ENCODE measurements at regions not wholly inside any gene's neighbourhood (a gene's known extent, or its start where the extent isn't known, plus 50 kb on each side); places are given as distances from the start of the nearest gene placed in this dataset.

DNA sequence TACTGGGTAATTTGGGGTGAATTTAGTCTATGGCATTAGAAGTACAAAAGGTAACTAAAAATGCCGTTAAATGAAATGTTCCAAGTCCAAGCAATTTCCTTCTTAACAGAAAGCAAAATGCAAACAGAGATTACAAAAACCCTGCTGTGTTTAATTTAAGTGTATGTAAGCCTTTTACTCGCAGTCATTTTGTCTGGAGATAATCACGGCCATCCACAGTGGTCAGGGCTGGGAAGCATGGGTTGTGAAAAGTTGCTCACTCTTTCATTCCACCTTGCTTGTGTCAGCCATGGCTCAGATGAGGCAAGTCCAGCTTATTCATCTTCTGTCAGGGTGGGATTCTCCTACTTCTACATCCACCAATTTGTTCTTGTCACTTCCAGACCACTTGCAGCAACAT lies 983.6 kb upstream of the ZEB2 start:
- Histone ChIP-seq H3K4me3 (ENCODE audit: low read depth, low read length) (no peak overlapping the region), H3K36me3 (ENCODE audit: control insufficient read depth, insufficient read depth, low read length) (no peaks in the 10 kb centered on the region), H3K27me3 (ENCODE audit: control insufficient read depth, insufficient read depth, low read length) (no peaks in the 10 kb centered on the region)
- TF ChIP-seq, protein P1, sequence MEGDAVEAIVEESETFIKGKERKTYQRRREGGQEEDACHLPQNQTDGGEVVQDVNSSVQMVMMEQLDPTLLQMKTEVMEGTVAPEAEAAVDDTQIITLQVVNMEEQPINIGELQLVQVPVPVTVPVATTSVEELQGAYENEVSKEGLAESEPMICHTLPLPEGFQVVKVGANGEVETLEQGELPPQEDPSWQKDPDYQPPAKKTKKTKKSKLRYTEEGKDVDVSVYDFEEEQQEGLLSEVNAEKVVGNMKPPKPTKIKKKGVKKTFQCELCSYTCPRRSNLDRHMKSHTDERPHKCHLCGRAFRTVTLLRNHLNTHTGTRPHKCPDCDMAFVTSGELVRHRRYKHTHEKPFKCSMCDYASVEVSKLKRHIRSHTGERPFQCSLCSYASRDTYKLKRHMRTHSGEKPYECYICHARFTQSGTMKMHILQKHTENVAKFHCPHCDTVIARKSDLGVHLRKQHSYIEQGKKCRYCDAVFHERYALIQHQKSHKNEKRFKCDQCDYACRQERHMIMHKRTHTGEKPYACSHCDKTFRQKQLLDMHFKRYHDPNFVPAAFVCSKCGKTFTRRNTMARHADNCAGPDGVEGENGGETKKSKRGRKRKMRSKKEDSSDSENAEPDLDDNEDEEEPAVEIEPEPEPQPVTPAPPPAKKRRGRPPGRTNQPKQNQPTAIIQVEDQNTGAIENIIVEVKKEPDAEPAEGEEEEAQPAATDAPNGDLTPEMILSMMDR (IDR thresholded peaks at IDR 0.05; ENCODE audit: insufficient read depth, low read length, severe bottlenecking), result no peak
- no peak for DNase-seq (ENCODE audit: low read depth)
- no peak for FAIRE-seq

DNA sequence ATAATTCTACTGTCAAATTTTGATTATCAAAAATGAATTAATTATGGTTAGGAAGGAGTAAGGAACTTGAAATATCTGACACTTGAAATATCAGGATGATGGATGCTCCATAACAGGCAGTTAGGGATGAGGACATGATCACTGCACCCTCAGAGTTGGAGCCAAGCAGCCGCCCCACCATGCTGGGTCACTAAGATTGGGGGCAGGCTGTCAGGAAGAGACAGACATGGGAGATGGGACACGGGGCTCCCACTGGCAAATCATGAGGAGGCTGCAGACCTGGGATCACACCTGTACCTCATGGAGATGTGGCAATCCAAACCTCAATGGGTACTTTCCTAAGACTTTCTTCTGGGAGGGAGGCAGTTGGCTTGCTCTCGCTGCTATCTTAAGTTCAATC lies 982.0 kb upstream of the ZEB2 start:
- H3K36me3 ChIP-seq (ENCODE audit: control insufficient read depth, insufficient read depth, low read length), result no peaks in the 10 kb centered on the region
- DNase-seq (ENCODE audit: low read depth), result no peak

DNA sequence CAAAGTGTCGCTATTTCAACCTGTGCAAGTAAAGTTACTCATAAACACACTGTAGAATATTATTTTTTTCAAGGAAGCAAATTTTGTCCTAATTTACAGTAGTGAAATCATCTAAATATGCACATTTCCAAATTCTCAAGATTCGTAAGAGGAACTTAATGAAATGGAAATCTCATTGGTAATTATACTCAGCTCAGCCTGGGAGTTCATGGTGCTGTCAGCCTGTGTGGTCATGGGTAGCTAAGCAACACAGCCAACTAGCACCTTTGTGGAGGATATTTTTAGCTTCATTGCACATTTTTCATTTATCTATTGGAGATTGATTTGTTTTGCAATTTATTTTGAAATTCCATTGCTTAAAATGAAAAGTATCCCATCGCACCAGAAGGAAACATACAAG lies 975.7 kb upstream of the ZEB2 start:
- no peaks in the 10 kb centered on the region for H3K27me3 ChIP-seq (ENCODE audit: control insufficient read depth, insufficient read depth, low read length)
- DNase-seq (ENCODE audit: low read depth) (no peak), FAIRE-seq (no peak)
- TF ChIP-seq, protein P1 (IDR thresholded peaks at IDR 0.05; ENCODE audit: insufficient read depth, low read length, severe bottlenecking), result no peak
- H3K36me3 ChIP-seq (ENCODE audit: control insufficient read depth, insufficient read depth, low read length), result no peaks in the 10 kb centered on the region
- H3K4me3 ChIP-seq (ENCODE audit: low read depth, low read length), result no peak overlapping the region

More for the DNA sequence above, 982.0 kb upstream of the ZEB2 start:
- FAIRE-seq, result no peak
- Histone ChIP-seq H3K4me3 (ENCODE audit: low read depth, low read length) (no peak overlapping the region), H3K27me3 (ENCODE audit: control insufficient read depth, insufficient read depth, low read length) (no peaks in the 10 kb centered on the region)
- TF ChIP-seq, protein P1 (IDR thresholded peaks at IDR 0.05; ENCODE audit: insufficient read depth, low read length, severe bottlenecking), result no peak

DNA sequence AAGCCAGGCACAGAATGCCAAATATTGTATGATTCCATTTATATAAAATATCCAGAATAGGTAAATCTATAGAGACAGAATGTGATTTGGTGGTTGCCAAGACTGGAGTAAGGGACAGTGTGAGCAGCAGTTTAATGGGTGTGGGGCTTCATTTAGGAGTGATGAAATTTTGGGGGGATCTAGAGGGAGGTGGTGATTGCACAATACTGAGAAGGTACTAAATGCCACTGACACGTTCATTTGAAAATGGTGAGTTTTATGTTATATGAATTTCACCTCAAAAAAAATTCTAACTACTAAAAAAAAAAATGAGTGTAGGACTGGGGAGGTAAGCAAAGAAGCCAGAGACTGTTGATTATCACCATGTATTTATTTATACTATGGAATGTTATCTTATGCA lies 974.5 kb upstream of the ZEB2 start:
- FAIRE-seq, result no peak
- DNase-seq (ENCODE audit: low read depth), result no peak
- TF ChIP-seq, protein P1 (IDR thresholded peaks at IDR 0.05; ENCODE audit: insufficient read depth, low read length, severe bottlenecking), result no peak
- H3K4me3 ChIP-seq (ENCODE audit: low read depth, low read length), result no peak overlapping the region
- H3K36me3 ChIP-seq (ENCODE audit: control insufficient read depth, insufficient read depth, low read length), result no peaks in the 10 kb centered on the region
- no peaks in the 10 kb centered on the region for H3K27me3 ChIP-seq (ENCODE audit: control insufficient read depth, insufficient read depth, low read length)

DNA sequence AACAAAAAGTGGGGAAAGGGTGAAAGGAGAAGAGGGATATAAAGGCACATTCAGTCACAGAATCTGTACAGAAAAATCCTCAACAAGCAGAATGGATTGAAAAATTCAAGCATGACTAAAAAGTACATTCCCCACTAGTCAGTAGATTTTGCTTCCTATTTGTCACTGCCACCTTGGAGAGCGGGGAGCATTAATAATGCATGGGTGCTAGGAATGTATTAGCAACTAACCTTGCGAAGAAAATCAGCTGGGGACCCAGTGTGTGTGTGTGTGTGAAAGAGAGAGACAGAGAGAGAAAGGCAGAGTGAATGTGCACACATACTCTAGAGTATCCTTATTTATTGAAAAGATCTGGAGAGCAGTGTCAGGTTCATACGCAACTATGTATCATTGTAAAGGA lies 968.7 kb upstream of the ZEB2 start:
- H3K36me3 ChIP-seq (ENCODE audit: control insufficient read depth, insufficient read depth, low read length), result no peaks in the 10 kb centered on the region
- DNase-seq (ENCODE audit: low read depth), result no peak
- TF ChIP-seq, protein P1 (IDR thresholded peaks at IDR 0.05; ENCODE audit: insufficient read depth, low read length, severe bottlenecking), result no peak
- no peaks in the 10 kb centered on the region for H3K27me3 ChIP-seq (ENCODE audit: control insufficient read depth, insufficient read depth, low read length)
- H3K4me3 ChIP-seq (ENCODE audit: low read depth, low read length), result no peak overlapping the region
- no peak for FAIRE-seq

DNA sequence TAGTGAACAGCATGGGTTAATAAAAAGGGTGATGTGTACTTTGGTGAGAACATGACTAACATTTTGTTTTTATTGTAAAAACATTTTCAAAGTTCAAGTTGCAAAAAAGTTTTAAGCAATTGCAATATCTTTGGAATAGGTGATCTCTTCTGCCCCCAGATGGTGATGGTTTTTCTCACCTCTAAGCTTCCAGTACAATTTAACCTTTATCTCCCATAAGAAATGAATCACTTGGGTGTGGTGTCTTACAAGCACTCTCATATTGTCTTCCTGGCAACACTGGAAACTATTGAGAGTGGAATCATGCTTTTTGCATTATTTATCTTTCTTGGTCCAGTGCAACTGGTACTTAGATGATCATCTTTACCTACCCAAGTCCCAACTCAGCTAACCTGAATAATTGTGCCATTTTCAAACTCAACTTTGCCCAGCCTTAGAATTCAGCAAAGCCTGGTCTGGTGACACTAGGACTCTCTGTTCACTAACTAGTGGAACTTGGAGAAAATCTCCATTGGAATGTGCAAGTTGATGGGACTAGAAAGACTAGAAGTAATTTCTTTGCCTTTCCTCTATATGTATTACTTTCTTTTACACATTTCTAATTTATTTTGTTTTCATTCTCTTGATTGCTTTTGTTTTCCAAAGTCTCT lies 964.7 kb upstream of the ZEB2 start:
- peak; percentile 86 for DNase-seq (ENCODE audit: low read depth)
- no peak for FAIRE-seq
- TF ChIP-seq, protein P1 (IDR thresholded peaks at IDR 0.05; ENCODE audit: insufficient read depth, low read length, severe bottlenecking), result peak; percentile 38

More for the DNA sequence above, 964.7 kb upstream of the ZEB2 start:
- no peaks in the 10 kb centered on the region for H3K36me3 ChIP-seq (ENCODE audit: control insufficient read depth, insufficient read depth, low read length)
- H3K4me3 ChIP-seq (ENCODE audit: low read depth, low read length), result no peak overlapping the region
- no peaks in the 10 kb centered on the region for H3K27me3 ChIP-seq (ENCODE audit: control insufficient read depth, insufficient read depth, low read length)

All from bronchial epithelial cell (primary cell).